ENCODE measurements at regions not wholly inside any gene's neighbourhood (a gene's known extent, or its start where the extent isn't known, plus 50 kb on each side); places are given as distances from the start of the nearest gene placed in this dataset.
A peak's percentile ranks its signal among the peaks of the same experiment; 100 is the strongest.
"Not testable (repeated sequence)": the region's sequence is repeated elsewhere in the genome, so short reads cannot be mapped to it uniquely, and the experiment has no call there.

DNA sequence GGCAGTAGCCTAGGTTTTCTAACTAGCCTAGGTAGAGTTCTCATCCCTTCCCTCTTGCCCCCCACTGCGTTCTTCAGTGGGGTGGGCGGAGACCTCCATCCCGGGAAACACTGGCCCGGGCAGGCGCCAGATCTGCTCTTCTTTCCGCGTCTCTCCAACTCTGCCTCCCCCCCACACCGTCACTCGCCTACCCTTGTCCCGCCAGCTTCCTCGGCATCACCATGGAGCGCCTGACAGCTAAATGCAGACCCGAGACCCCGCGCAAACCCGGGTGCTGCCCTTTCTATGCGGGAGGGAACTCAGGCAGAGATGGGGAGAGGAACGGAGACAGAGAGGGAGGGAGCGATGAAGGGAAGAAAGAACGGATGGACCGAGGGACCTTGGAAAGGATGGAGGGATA, 1494.8 kb upstream of the DEFB115 start:
- H3K9me3 ChIP-seq (ENCODE audit: control insufficient read depth in 1 of 2, low read length in 2 of 2), result peaks cover 0 to 9% of the 10 kb centered on the region in 2 donors
- no peaks in the 10 kb centered on the region for H3K27me3 ChIP-seq (ENCODE audit: control insufficient read depth in 1 of 2, insufficient read depth in 2 of 2, low read length in 2 of 2)
- H3K36me3 ChIP-seq (ENCODE audit: control insufficient read depth in 1 of 2, insufficient read depth in 2 of 2, low read length in 2 of 2), result no peaks in the 10 kb centered on the region
- H3K4me3 ChIP-seq (ENCODE audit: low read depth in 1 of 2, low read length in 2 of 2), result no peak overlapping the region
- H3K4me1 ChIP-seq (ENCODE audit: control insufficient read depth in 1 of 2, insufficient read depth in 2 of 2, low read length in 2 of 2), result no peaks in the 10 kb centered on the region
- no peak overlapping the region for H3K9ac ChIP-seq (ENCODE audit: low read depth in 1 of 2, low read length in 2 of 2)
- H3K27ac ChIP-seq (ENCODE audit: low read depth, low read length), result no peak overlapping the region

DNA sequence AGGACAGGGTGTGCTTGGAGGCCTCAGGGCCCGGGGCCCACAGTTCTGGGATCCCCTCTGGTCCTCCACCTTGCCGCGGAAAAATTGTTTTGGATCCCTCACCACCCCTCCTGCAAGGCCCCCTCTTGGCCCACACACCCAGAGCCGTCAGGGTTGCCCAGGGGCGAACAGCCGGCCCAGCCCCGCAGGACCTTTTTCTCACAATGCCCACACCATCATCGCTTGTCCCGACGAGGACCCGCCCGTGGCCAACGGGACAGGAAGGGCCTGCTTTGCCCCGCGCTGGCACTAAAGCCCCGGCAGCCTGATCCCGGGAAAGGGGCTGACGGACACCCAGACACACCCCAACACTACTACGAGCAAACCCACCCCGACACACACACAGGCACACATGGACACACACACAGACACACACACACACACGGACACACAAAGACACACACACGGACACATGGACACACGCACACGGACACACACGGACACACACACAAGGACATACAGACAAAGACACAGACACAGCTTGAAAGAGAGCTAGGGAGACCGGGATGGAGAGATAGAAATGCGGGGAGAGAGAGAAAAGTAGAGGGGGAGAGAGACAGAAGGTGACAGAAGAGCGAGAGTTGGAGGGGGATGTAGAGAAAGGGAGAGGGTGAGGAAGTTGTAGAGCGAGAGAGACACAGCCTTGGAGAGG, 1493.5 kb upstream of the DEFB115 start:
- H3K4me1 ChIP-seq (ENCODE audit: control insufficient read depth in 1 of 2, insufficient read depth in 2 of 2, low read length in 2 of 2), result no peaks in the 10 kb centered on the region
- no peaks in the 10 kb centered on the region for H3K36me3 ChIP-seq (ENCODE audit: control insufficient read depth in 1 of 2, insufficient read depth in 2 of 2, low read length in 2 of 2)
- no peak overlapping the region for H3K27ac ChIP-seq (ENCODE audit: low read depth, low read length)
- H3K9ac ChIP-seq (ENCODE audit: low read depth in 1 of 2, low read length in 2 of 2), result no peak overlapping the region
- peaks cover 0 to 9% of the 10 kb centered on the region in 2 donors for H3K9me3 ChIP-seq (ENCODE audit: control insufficient read depth in 1 of 2, low read length in 2 of 2)
- no peak overlapping the region for H3K4me3 ChIP-seq (ENCODE audit: low read depth in 1 of 2, low read length in 2 of 2)
- no peaks in the 10 kb centered on the region for H3K27me3 ChIP-seq (ENCODE audit: control insufficient read depth in 1 of 2, insufficient read depth in 2 of 2, low read length in 2 of 2)

DNA sequence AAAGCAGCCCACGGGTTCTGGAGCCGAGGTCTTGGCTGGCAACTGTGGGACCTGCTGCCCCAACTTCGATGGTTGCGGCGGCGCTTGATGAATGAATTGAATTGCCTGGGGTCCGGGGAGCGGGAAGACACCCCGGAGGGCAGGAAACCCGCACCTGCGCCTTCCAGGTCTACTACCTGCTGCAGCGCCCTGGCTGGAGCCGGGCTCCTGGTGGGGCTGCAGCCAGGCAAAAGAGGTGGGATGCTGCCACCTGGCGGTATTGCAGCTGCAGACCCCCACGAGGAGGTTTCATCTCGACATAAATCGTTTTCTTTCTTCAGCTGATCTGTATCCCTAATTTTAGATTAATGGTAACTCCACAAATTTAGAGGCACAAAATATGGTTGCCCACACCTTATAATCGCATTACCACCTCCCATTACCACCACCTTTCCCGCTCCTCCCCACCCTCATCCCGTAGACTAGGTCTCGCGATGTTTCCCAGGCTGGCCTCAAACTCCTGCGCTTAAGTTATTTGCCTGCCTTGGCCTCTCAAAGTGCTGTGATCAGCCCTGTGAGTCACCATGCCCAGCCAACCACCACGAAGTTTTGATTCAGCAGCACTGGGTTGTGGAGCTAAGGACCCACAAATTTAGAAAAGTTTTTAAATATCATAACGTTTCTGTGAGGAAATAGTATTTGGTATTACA, 1492.4 kb upstream of the DEFB115 start:
- H3K4me1 ChIP-seq (ENCODE audit: control insufficient read depth in 1 of 2, insufficient read depth in 2 of 2, low read length in 2 of 2); H3K36me3 ChIP-seq (ENCODE audit: control insufficient read depth in 1 of 2, insufficient read depth in 2 of 2, low read length in 2 of 2); H3K27ac ChIP-seq (ENCODE audit: low read depth, low read length): not testable (repeated sequence)

DNA sequence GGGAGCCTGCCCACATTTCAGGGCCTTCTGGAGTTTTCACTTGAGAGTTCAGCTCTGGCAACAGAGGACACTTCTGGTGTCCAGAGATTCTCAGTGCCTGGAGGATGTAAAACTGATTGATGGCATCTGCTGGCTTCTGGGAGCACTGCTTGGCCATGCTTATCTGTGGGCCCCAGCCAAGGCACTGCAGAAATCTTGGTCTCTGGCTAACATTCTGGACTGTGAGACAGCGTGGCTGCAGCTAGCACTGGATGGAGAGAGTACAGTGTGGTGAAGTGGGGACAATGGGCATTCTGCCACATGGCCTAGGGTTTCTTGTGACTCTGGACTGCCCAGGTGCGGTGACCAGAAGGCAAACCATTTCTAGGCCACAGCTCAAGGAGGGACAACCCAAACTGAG, 1479.4 kb upstream of the DEFB115 start:
- H3K9me3 ChIP-seq (ENCODE audit: control insufficient read depth in 1 of 2, low read length in 2 of 2); H3K27ac ChIP-seq (ENCODE audit: low read depth, low read length); H3K4me1 ChIP-seq (ENCODE audit: control insufficient read depth in 1 of 2, insufficient read depth in 2 of 2, low read length in 2 of 2); H3K9ac ChIP-seq (ENCODE audit: low read depth in 1 of 2, low read length in 2 of 2); H3K36me3 ChIP-seq (ENCODE audit: control insufficient read depth in 1 of 2, insufficient read depth in 2 of 2, low read length in 2 of 2); H3K4me3 ChIP-seq (ENCODE audit: low read depth in 1 of 2, low read length in 2 of 2); H3K27me3 ChIP-seq (ENCODE audit: control insufficient read depth in 1 of 2, insufficient read depth in 2 of 2, low read length in 2 of 2): not testable (repeated sequence)

More for the DNA sequence above, 1492.4 kb upstream of the DEFB115 start:
- not testable (repeated sequence) for H3K9ac ChIP-seq (ENCODE audit: low read depth in 1 of 2, low read length in 2 of 2); H3K9me3 ChIP-seq (ENCODE audit: control insufficient read depth in 1 of 2, low read length in 2 of 2); H3K27me3 ChIP-seq (ENCODE audit: control insufficient read depth in 1 of 2, insufficient read depth in 2 of 2, low read length in 2 of 2)
- H3K4me3 ChIP-seq (ENCODE audit: low read depth in 1 of 2, low read length in 2 of 2), result peak overlapping the region in 1 of 2 donors; percentile 29

DNA sequence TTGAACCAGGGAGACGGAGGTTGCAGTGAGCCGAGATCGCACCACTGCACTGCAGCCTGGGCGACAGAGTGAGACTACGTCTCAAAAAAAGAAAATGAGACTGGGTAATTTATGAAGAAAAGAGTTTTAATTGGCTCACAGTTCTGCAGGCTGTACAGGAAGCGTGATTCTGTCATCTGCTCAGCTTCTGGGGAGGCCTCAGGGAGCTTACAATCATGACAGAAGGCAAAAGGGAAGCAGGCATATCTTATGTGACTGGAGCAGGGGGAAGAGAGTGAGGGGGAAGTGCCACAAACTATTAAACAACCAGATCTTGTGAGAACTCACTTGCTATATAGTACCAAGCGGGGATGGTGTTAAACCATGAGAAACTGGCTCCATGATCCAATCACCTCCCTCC, 1476.2 kb upstream of the DEFB115 start:
- not testable (repeated sequence) for H3K27ac ChIP-seq (ENCODE audit: low read depth, low read length); H3K9ac ChIP-seq (ENCODE audit: low read depth in 1 of 2, low read length in 2 of 2); H3K4me1 ChIP-seq (ENCODE audit: control insufficient read depth in 1 of 2, insufficient read depth in 2 of 2, low read length in 2 of 2); H3K4me3 ChIP-seq (ENCODE audit: low read depth in 1 of 2, low read length in 2 of 2); H3K36me3 ChIP-seq (ENCODE audit: control insufficient read depth in 1 of 2, insufficient read depth in 2 of 2, low read length in 2 of 2); H3K9me3 ChIP-seq (ENCODE audit: control insufficient read depth in 1 of 2, low read length in 2 of 2); H3K27me3 ChIP-seq (ENCODE audit: control insufficient read depth in 1 of 2, insufficient read depth in 2 of 2, low read length in 2 of 2)

DNA sequence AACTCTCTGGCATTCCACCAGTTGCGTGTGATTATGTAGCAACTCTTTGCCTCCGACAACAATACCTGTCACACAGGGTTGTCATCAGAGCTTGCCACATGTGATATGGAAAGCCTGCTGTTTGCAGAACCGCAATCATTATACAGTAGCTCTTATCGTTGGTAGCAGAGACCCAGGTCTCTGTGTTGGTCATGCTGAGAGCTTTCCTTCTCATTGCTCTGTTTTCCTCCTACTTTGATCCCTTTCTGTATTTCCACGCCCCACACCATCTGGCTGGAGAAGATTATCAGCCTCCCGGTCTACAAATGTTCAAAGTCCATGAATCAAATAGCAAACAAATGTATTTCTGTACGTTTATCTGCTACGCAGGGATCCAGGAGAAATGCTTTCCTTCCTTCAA, 1475.6 kb upstream of the DEFB115 start:
- not testable (repeated sequence) for H3K4me3 ChIP-seq (ENCODE audit: low read depth in 1 of 2, low read length in 2 of 2); H3K27ac ChIP-seq (ENCODE audit: low read depth, low read length); H3K36me3 ChIP-seq (ENCODE audit: control insufficient read depth in 1 of 2, insufficient read depth in 2 of 2, low read length in 2 of 2); H3K27me3 ChIP-seq (ENCODE audit: control insufficient read depth in 1 of 2, insufficient read depth in 2 of 2, low read length in 2 of 2); H3K9ac ChIP-seq (ENCODE audit: low read depth in 1 of 2, low read length in 2 of 2); H3K4me1 ChIP-seq (ENCODE audit: control insufficient read depth in 1 of 2, insufficient read depth in 2 of 2, low read length in 2 of 2)
- H3K9me3 ChIP-seq (ENCODE audit: control insufficient read depth in 1 of 2, low read length in 2 of 2), result peaks cover 4 to 11% of the 10 kb centered on the region in 2 donors

DNA sequence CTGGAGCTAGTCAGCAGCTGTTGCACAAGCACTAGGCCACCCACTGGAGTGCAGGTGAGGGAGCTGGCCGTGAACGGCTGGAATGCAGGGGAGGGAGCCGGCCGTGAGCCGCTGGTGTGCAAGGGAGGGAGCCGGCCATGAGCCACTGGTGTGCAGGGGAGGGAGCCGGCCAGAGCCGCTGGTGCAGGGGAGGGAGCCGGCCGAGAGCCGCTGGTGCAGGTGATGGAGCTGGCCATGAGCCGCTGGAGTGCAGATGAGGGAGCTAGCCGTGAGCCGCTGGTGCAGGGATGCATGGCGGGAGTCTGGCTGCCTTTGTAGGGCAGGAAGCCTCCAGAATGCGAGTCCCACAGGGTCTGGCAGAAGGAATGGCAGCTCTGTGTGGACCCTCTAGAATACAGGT, 1470.0 kb upstream of the DEFB115 start:
- not testable (repeated sequence) for H3K27me3 ChIP-seq (ENCODE audit: control insufficient read depth in 1 of 2, insufficient read depth in 2 of 2, low read length in 2 of 2); H3K36me3 ChIP-seq (ENCODE audit: control insufficient read depth in 1 of 2, insufficient read depth in 2 of 2, low read length in 2 of 2); H3K4me3 ChIP-seq (ENCODE audit: low read depth in 1 of 2, low read length in 2 of 2); H3K9ac ChIP-seq (ENCODE audit: low read depth in 1 of 2, low read length in 2 of 2); H3K27ac ChIP-seq (ENCODE audit: low read depth, low read length); H3K4me1 ChIP-seq (ENCODE audit: control insufficient read depth in 1 of 2, insufficient read depth in 2 of 2, low read length in 2 of 2)
- H3K9me3 ChIP-seq (ENCODE audit: control insufficient read depth in 1 of 2, low read length in 2 of 2), result peaks cover 0 to 12% of the 10 kb centered on the region in 2 donors

DNA sequence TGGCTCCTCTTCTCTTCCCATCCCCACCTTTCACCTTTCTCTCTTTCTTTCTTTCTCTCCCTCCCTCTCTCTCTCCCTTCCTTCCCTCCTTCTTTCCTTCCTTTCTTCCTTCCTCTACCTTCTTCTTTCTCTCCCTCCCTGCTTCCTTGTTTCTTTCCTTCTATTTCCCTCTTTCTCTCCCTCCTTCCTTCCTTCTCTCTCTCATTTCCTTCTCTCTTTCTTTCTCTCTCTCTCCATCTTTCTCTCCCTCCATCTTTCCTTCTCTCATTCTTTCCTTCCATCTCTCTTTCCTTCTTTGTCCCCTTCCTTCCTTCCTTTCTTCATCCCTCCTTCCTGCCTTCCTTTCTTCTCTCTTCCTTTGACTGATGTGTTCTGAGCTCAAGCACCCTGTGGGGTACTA, 1467.0 kb upstream of the DEFB115 start:
- Histone ChIP-seq H3K36me3 (ENCODE audit: control insufficient read depth in 1 of 2, insufficient read depth in 2 of 2, low read length in 2 of 2) (no peaks in the 10 kb centered on the region), H3K4me1 (ENCODE audit: control insufficient read depth in 1 of 2, insufficient read depth in 2 of 2, low read length in 2 of 2) (no peaks in the 10 kb centered on the region), H3K27ac (ENCODE audit: low read depth, low read length) (no peak overlapping the region), H3K9me3 (ENCODE audit: control insufficient read depth in 1 of 2, low read length in 2 of 2) (peaks cover 0 to 9% of the 10 kb centered on the region in 2 donors), H3K27me3 (ENCODE audit: control insufficient read depth in 1 of 2, insufficient read depth in 2 of 2, low read length in 2 of 2) (no peaks in the 10 kb centered on the region), H3K9ac (ENCODE audit: low read depth in 1 of 2, low read length in 2 of 2) (no peak overlapping the region), H3K4me3 (ENCODE audit: low read depth in 1 of 2, low read length in 2 of 2) (no peak overlapping the region)

DNA sequence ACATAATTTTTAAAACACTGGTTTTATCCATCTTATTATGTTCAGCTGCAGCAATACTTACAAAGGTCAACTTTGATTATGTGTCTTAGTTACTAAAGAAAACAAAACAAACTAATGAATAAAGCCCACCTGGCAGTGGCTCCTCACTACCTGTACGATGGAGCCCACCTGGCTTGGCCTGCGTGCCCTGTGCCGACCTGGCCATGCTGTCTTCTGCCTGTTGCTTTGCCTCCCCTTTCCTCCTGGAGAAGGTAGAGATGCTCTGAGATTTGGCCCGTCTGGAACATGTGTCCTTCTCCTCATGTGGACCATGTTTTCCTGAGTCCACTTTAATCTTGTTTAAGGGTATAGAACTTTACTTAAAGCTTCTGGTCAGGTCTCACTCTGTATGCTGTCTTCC, 1426.0 kb upstream of the DEFB115 start:
- not testable (repeated sequence) for H3K27ac ChIP-seq (ENCODE audit: low read depth, low read length)

DNA sequence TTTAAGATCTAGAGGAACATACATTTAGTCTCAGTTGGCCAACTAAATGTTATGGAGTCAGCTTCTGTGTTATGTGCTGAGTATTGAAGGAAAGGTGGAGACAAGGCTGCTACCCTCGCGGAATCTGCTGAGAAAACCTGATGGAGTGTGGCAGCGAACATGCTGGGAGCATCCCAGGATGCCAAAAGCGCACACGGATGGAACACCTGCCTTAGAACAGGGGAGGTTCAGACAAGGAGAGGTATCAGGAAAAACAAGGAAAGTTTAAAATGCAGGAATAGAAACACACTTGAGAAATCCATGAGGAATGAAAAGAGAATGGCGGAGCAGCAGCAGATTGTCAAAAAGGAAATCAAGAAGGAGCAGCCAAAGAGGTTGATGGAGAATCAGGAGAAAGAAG, 1389.5 kb upstream of the DEFB115 start:
- not testable (repeated sequence) for H3K27ac ChIP-seq (ENCODE audit: low read depth, low read length); H3K27me3 ChIP-seq (ENCODE audit: control insufficient read depth in 1 of 2, insufficient read depth in 2 of 2, low read length in 2 of 2)
- H3K9me3 ChIP-seq (ENCODE audit: control insufficient read depth in 1 of 2, low read length in 2 of 2), result peaks cover 0 to 11% of the 10 kb centered on the region in 2 donors

More for the DNA sequence above, 1426.0 kb upstream of the DEFB115 start:
- H3K9me3 ChIP-seq (ENCODE audit: control insufficient read depth in 1 of 2, low read length in 2 of 2); H3K9ac ChIP-seq (ENCODE audit: low read depth in 1 of 2, low read length in 2 of 2); H3K4me1 ChIP-seq (ENCODE audit: control insufficient read depth in 1 of 2, insufficient read depth in 2 of 2, low read length in 2 of 2); H3K27me3 ChIP-seq (ENCODE audit: control insufficient read depth in 1 of 2, insufficient read depth in 2 of 2, low read length in 2 of 2); H3K36me3 ChIP-seq (ENCODE audit: control insufficient read depth in 1 of 2, insufficient read depth in 2 of 2, low read length in 2 of 2); H3K4me3 ChIP-seq (ENCODE audit: low read depth in 1 of 2, low read length in 2 of 2): not testable (repeated sequence)

More for the DNA sequence above, 1389.5 kb upstream of the DEFB115 start:
- H3K36me3 ChIP-seq (ENCODE audit: control insufficient read depth in 1 of 2, insufficient read depth in 2 of 2, low read length in 2 of 2); H3K4me1 ChIP-seq (ENCODE audit: control insufficient read depth in 1 of 2, insufficient read depth in 2 of 2, low read length in 2 of 2); H3K9ac ChIP-seq (ENCODE audit: low read depth in 1 of 2, low read length in 2 of 2); H3K4me3 ChIP-seq (ENCODE audit: low read depth in 1 of 2, low read length in 2 of 2): not testable (repeated sequence)

Data from duodenal mucosa (tissue), 2 donors.